CD4-positive, alpha-beta T cell treated with Interleukin-15 for 4 hours (primary cell): ENCODE measurements at regions not wholly inside any gene's neighbourhood (a gene's known extent, or its start where the extent isn't known, plus 50 kb on each side); places are given as distances from the start of the nearest gene placed in this dataset.

Experiments used
- DNase-seq: peaks from one replicate; pipeline ENCODE4 v3.0.0-alpha.2; 2020; ENCODE audit warnings: low spot score

GRCh38 chr9:8188723-8189407, 389.3 kb upstream of the DMAC1 start:
- DNase-seq: no peak

GRCh38 chr9:8186560-8186959, 387.0 kb upstream of the DMAC1 start:
- DNase-seq: no peak

GRCh38 chr9:8183618-8184017, 384.0 kb upstream of the DMAC1 start:
- DNase-seq: no peak

DNA sequence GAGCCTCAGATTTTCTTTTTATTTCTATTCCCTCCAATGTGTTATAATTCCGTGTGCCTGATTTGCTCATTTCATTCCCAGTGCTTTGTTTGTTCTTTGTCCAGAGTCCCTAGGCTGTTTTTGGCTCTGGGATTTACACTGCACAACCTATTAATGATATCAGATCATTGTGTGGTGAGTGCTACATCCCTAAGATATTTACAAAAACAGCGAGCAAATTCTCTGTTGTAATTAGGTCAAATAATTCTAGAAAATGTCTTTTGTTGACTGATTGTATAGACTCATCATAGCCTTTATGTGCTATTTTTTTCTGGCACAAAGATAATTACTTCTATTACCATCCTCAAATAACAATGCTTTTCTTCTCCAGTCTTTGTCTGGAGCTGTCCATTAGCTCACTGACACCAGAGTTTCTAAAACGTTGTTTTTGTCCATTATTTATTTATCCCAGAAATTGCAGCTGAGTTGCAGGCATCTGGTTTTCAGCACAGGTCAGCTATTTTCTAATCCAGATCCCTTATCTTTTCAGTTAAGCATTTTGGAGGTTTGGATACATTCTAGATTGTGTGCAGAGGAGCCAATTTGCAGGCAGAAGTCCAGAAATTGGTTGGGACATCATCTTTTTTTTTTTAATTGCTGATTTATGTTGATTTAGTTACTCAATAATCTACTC, 379.9 kb upstream of the DMAC1 start:
- DNase-seq: no peak

GRCh38 chr9:8172000-8172399, 372.4 kb upstream of the DMAC1 start:
- DNase-seq: no peak

DNA sequence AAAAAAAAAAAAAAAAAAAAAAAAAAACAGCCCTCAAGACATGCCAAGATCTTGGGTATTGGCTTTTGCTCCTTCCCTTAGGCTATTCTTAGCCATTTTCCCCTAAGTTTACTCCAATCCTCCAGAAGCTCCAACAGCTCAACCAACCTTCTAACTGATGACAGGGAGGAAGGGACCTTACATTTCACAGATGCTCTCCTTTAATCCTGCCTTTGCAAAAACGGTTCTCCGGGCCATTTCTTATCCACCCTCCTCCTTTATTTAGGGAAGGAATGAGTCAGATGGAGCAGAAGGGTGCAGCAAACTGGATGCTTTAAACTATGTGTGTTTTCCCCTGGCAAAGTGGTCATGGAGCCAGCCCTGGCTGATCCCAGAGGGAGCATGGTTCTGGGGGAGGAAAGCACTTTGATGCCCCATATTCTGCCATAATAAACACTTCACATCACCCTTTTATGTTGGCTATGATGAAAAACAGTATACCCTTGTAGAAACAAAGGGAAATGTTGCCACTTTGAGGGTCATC, 369.4 kb upstream of the DMAC1 start:
- no peak for DNase-seq

DNA sequence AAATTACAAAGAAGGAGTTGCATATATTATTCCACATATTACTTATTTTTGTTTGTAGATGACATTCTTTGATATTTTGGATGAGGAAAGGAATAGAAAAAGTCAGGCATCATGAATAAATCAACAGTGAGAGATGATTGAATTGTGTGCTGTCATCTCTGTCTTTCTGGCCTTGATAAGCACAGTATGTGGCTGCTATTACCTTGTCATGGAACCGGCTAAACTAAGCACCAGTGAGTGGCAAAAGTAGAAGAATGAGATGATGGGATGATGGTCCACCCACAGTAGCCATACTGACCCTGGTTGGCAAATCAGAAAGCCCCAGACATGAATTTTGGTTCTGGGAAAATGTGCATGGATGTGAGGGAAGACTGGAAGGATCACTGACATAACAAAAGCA, 361.2 kb upstream of the DMAC1 start:
- no peak for DNase-seq

- DNase-seq: no peak
Observed at GRCh38 chr9:8158574-8158973, 359.0 kb upstream of the DMAC1 start.

DNA sequence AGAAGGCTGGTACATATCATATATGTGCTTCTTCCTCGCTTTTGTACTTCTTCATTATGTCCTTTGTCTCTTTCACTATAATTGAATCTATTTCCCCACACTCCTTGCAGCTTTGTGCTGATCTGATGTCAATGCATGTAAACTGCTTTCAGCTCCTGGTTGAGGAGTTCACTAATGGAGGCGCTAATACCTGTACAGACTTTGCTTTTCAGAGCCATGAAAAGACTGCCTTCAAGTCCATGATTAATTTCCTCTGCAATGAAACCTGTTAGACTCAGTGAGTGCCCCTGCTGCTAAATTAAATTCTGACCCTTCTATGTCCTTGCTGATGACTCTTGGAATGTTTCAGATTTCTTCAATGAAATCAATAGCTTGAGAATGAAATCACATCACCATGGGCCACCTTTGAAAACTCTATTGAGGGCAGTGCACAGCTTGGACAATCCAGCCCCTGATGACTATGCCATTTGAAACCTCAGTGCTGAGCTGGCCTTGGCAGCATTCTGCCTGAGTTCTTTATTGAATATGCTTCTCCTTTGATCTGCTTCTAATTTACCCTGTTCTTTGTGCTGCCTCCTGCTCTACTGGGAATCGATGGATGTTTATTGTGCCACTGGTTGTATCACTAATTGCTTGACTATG, 358.2 kb upstream of the DMAC1 start:
- DNase-seq: no peak

DNA sequence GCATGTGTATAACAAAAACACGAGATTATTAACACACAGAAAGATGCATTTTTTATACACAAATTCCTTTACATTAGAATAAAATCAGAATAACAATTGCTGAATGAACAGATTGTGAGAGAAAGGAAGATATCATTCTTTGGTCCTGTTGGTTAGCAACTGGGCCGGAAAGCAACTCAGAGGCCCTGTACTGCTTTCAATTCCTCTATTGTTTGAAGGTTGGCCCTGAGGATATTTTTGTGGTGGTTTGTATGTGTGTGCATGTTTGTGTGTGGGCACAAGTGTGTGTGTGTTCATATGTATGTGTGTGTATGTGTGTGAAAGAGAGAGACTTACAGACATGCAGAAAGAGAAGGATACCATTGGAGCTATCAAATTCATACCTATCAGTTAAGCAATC, 356.8 kb upstream of the DMAC1 start:
- DNase-seq: no peak

DNA sequence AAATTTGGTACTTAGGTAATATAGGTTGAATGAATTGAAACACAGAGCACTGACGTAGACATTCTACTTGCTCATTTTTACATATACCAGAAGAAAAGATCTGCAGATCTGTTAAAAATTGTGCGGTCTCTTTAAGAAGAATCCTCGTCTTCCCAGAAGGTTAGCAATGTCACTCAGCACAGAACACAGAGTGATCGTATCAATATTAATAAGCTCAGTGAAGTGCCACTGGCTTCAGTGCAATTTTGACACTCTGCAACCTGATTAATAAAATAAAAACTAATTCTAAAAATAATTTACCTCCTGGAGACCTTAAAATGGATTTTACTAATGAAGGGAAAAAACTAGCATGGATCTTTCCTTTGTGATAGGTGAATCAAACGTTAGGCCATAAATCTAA, 356.1 kb upstream of the DMAC1 start:
- no peak for DNase-seq

GRCh38 chr9:8143677-8144076, 344.1 kb upstream of the DMAC1 start:
- no peak for DNase-seq

DNA sequence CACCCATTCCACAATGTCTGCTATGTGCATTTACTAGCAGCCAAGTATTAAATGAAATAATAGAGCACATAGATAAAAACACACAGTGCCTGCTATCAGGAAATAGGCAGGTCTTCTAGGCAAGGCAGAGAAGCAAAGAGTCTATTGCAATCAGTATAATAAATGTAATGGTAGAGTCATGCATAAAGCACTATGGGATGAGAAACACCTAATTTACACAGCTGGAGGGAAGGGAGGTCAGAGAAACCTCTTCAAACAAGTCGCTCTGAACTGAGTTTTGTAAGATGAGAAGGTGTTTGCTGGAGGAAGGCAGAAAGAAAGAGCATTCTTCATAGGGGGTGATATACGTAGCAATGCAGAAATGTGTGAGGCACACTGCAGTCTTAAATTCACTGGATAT, 341.0 kb upstream of the DMAC1 start:
- DNase-seq: no peak

DNA sequence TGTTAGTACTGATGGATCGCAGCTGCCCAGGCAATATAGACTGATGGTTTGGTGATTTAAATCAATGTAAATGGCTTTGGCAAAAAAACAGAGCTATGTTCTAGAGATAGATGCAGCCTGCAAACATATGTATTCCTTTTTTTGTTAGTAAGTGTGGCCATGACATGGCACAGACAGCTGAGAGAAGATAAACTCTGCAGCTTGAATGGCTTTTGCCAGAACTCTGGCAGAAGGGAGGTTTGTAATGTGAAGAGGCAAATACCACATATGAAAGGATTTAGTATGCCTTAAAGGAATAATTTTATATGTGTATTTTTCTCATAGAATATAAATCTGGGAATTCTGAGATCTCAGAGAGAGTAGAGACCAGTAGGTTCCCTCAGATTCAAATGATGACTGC, 340.2 kb upstream of the DMAC1 start:
- no peak for DNase-seq

GRCh38 chr9:8136477-8136876, 336.9 kb upstream of the DMAC1 start:
- DNase-seq: no peak

DNA sequence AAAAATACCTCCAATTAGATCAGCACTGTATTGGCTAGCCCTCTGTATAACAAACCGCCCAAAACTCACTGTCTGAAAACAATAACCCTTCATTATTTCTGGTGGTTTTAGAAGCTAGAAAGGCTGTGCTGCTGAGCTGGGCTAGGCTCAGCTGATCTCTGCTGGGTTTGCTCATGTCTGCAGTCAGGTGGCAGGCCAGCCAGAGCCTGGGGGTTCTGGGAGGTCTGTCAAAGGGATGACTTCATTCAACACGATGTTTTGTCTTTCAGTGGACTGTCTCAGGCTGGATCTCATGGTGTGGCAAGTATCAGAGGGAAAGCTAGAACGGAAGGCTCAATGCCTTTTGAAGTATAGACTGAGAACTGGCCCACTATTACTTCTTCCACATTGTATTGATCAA, 335.1 kb upstream of the DMAC1 start:
- no peak for DNase-seq

GRCh38 chr9:8133606-8134005, 334.0 kb upstream of the DMAC1 start:
- DNase-seq: no peak

DNA sequence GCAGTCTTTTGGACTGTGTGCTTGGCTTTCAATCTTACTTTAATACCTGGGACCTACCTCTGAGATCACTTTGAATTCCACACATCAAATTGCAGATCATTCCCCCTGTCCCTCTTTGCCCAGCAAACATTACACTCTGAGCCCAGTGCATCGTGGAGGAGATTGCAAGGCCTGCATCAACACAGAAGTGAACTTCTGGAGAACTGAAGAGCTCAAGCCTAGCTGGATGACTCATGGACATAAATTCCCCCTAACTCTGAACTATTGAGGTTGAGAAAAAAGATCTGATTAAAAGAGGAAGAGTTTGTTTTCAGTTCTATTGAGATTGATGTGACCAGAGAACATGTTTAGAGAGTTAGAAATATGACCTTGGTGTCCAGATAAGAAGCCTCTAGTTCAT, 316.0 kb upstream of the DMAC1 start:
- no peak for DNase-seq

DNA sequence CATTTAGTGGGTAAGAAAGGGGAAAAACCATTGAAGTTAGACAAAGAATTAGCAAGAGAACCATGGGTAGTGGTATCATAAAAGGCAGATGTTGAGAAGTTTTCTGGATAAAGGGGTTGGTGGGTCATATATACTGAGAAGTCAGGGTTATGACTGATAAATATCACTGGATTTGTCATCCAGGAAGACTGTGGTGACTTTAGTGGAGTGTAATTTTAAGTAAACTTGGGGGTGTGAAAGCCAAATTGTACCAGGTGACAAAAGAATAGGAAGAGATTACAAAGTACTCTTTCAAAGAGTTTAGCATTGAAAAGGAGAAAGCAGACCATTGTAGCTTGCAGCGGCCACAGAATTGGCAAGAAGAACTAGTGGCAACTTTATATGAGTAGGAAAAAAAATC, 315.2 kb upstream of the DMAC1 start:
- DNase-seq: no peak

- no peak for DNase-seq
Observed at GRCh38 chr9:8106362-8106761, 306.8 kb upstream of the DMAC1 start.

- DNase-seq: no peak
Observed at GRCh38 chr9:8101607-8102006, 302.0 kb upstream of the DMAC1 start.

- no peak for DNase-seq
Observed at GRCh38 chr9:8096091-8096490, 296.5 kb upstream of the DMAC1 start.

- DNase-seq: no peak
Observed at GRCh38 chr9:8095672-8096086, 296.1 kb upstream of the DMAC1 start.
